Adrenal gland (tissue), 5 donors: ENCODE measurements at regions not wholly inside any gene's neighbourhood (a gene's known extent, or its start where the extent isn't known, plus 50 kb on each side); places are given as distances from the start of the nearest gene placed in this dataset.

Source experiments
- POLR2A ChIP-seq, 2 donors: fragments of 450-650 bp; IDR thresholded peaks; one replicate each; pipeline ENCODE4 v1.6.1; 2017; ENCODE audit warnings: antibody characterized with exemption in 2 of 2, mild to moderate bottlenecking in 2 of 2, moderate library complexity in 1 of 2
- TF ChIP-seq, protein P1 (sequence below), 6 experiments: fragments of 450-650 bp in 4 of 6; fragments of 200-600 bp in 2 of 6; sonication (generic) in 1 of 6; IDR thresholded peaks; 1 replicate in 5 of 6; 2 replicates in 1 of 6; pipeline versions ENCODE4 v1.5.1 to v1.8.0; 2016 to 2021; ENCODE audit warnings: antibody characterized with exemption in 6 of 6, mild to moderate bottlenecking in 2 of 6, moderate library complexity in 1 of 6
- donor health status: DM: no; HTN: no; CAD: no.

DNA sequence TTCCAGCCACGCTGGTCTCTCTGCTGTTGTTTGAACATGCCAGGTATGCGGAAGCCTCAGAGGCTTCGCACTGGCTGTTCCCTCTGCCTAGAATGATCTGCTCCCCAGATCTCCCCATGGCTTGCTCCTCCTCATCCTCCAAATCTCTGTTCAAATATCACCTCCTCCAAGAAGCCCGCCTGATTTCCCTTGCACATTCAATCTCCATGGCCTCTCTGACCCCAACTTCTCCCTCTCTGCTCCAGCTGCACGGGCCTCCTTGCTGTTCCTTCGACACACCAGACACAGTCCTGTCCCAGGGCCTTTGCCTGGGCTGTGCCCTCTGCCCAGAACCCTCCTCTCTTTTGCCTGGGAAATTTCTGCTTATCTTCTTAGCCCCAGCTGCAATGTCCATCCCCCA, 52.5 kb upstream of the PTPRS start:
- TF ChIP-seq, protein P1, sequence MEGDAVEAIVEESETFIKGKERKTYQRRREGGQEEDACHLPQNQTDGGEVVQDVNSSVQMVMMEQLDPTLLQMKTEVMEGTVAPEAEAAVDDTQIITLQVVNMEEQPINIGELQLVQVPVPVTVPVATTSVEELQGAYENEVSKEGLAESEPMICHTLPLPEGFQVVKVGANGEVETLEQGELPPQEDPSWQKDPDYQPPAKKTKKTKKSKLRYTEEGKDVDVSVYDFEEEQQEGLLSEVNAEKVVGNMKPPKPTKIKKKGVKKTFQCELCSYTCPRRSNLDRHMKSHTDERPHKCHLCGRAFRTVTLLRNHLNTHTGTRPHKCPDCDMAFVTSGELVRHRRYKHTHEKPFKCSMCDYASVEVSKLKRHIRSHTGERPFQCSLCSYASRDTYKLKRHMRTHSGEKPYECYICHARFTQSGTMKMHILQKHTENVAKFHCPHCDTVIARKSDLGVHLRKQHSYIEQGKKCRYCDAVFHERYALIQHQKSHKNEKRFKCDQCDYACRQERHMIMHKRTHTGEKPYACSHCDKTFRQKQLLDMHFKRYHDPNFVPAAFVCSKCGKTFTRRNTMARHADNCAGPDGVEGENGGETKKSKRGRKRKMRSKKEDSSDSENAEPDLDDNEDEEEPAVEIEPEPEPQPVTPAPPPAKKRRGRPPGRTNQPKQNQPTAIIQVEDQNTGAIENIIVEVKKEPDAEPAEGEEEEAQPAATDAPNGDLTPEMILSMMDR (IDR thresholded peaks at IDR 0.05) = no peak
- TF ChIP-seq POLR2A (IDR thresholded peaks at IDR 0.05) = no peak
